ENCODE measurements at regions not wholly inside any gene's neighbourhood (a gene's known extent, or its start where the extent isn't known, plus 50 kb on each side); places are given as distances from the start of the nearest gene placed in this dataset.

DNA sequence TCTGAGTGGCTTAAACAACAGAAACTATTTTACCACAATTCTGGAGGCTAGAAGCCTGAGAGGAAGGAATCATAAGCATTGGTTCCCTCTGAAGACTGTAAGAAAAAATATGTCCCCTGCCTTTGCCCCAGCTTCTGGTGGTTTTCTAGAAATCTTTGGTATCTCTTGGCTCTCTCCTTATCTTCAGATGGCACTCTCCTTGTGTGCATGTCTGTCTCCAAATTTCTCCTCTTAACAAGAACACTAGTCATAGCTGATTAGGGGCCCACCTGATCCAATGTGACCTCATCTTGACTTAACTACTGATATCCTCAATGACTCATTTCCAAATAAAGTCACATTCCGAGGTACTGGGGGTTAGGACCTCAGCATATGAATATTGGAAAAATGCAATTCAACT lies 635.0 kb upstream of the NR3C2 start:
- no peak overlapping the region for H3K4me2 ChIP-seq (replicated peaks; ENCODE audit: low read depth, low read length, poor library complexity, severe bottlenecking)
- H3K36me3 ChIP-seq (replicated peaks in 1 of 2; ENCODE audit: control extremely low read depth in 1 of 2, control insufficient read depth in 1 of 2, extremely low read depth in 1 of 2, insufficient read depth in 2 of 2, low read length in 1 of 2), result no peaks in the 10 kb centered on the region
- H3K9ac ChIP-seq (ENCODE audit: low read length), result no peak overlapping the region
- no peaks in the 10 kb centered on the region for H3K27me3 Mint-ChIP-seq
- no peak overlapping the region for H3K4me3 Mint-ChIP-seq
- H3K79me2 ChIP-seq (ENCODE audit: control insufficient read depth, insufficient read depth, low read length), result no peaks in the 10 kb centered on the region
- H3K9me3 Mint-ChIP-seq (ENCODE audit: insufficient read depth), result no peaks in the 10 kb centered on the region
- no peaks in the 10 kb centered on the region for H3K9me3 ChIP-seq (ENCODE audit: control extremely low read depth in 1 of 3, control insufficient read depth in 2 of 3, insufficient read depth in 1 of 3, low read length in 2 of 3)
- intact Hi-C loops (cut with micrococcal nuclease), result no loop called here
- no CpG with 5 or more reads among the region's 1 CpG for WGBS (ENCODE audit: insufficient coverage)
- H3K27ac ChIP-seq (ENCODE audit: low read length in 2 of 2), result no peak overlapping the region
- no peak for DNase-seq
- no peaks in the 10 kb centered on the region for H3K4me1 Mint-ChIP-seq
- no peaks in the 10 kb centered on the region for H3K27me3 ChIP-seq (replicated peaks in 1 of 4; ENCODE audit: control extremely low read depth in 1 of 4, control insufficient read depth in 3 of 4, insufficient read depth in 4 of 4, low read length in 3 of 4)
- no peak overlapping the region for H3K27ac Mint-ChIP-seq
- no peak for ATAC-seq (ENCODE audit: low read depth)
- TF ChIP-seq EZH2 (IDR thresholded peaks at IDR 0.05; ENCODE audit: borderline replicate concordance, insufficient read depth, low read depth, low read length, poor library complexity, severe bottlenecking), result no peak
- TF ChIP-seq, protein P1, sequence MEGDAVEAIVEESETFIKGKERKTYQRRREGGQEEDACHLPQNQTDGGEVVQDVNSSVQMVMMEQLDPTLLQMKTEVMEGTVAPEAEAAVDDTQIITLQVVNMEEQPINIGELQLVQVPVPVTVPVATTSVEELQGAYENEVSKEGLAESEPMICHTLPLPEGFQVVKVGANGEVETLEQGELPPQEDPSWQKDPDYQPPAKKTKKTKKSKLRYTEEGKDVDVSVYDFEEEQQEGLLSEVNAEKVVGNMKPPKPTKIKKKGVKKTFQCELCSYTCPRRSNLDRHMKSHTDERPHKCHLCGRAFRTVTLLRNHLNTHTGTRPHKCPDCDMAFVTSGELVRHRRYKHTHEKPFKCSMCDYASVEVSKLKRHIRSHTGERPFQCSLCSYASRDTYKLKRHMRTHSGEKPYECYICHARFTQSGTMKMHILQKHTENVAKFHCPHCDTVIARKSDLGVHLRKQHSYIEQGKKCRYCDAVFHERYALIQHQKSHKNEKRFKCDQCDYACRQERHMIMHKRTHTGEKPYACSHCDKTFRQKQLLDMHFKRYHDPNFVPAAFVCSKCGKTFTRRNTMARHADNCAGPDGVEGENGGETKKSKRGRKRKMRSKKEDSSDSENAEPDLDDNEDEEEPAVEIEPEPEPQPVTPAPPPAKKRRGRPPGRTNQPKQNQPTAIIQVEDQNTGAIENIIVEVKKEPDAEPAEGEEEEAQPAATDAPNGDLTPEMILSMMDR (IDR thresholded peaks at IDR 0.05), result no peak
- H4K20me1 ChIP-seq (ENCODE audit: control insufficient read depth, insufficient read depth, low read length, poor library complexity, severe bottlenecking), result no peaks in the 10 kb centered on the region
- no peak overlapping the region for H3K4me3 ChIP-seq (ENCODE audit: control extremely low read depth in 1 of 5, extremely low read depth in 1 of 5, insufficient read depth in 1 of 5, low read depth in 2 of 5, low read length in 4 of 5)
- POLR2A ChIA-PET, result no interaction called here
- H2AFZ ChIP-seq (ENCODE audit: insufficient read depth, low read depth, low read length, poor library complexity, severe bottlenecking), result no peak overlapping the region
- H3K4me1 ChIP-seq (ENCODE audit: control insufficient read depth in 2 of 2, insufficient read depth in 2 of 2, low read length in 2 of 2), result no peaks in the 10 kb centered on the region
- CTCF ChIA-PET, result no interaction called here

DNA sequence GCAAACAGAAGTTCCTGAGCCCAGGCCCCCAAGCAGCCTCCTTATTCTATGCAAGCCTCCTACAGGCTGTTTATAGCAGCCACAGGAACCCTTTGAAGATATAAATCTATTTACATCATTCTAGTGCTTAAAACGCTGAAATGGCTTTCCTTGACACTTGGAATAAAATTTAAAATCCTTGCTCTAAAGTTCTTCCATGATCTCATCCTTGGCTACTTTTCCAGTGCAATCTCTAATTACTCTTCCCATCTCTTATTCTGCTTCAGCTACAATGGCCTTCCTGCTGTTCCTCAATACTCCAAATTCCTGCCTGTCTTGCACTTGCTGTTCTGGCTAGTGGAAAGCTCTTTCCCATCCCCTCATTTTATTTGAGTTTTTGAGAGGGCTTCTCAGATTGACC lies 634.2 kb upstream of the NR3C2 start:
- no peak overlapping the region for H3K27ac Mint-ChIP-seq
- H3K27me3 ChIP-seq (replicated peaks in 1 of 4; ENCODE audit: control extremely low read depth in 1 of 4, control insufficient read depth in 3 of 4, insufficient read depth in 4 of 4, low read length in 3 of 4), result no peaks in the 10 kb centered on the region

More for the DNA sequence above, 634.2 kb upstream of the NR3C2 start:
- Histone ChIP-seq H3K9me3 (ENCODE audit: control extremely low read depth in 1 of 3, control insufficient read depth in 2 of 3, insufficient read depth in 1 of 3, low read length in 2 of 3) (no peaks in the 10 kb centered on the region), H2AFZ (ENCODE audit: insufficient read depth, low read depth, low read length, poor library complexity, severe bottlenecking) (no peak overlapping the region), H3K79me2 (ENCODE audit: control insufficient read depth, insufficient read depth, low read length) (no peaks in the 10 kb centered on the region), H3K4me3 (ENCODE audit: control extremely low read depth in 1 of 5, extremely low read depth in 1 of 5, insufficient read depth in 1 of 5, low read depth in 2 of 5, low read length in 4 of 5) (no peak overlapping the region), H4K20me1 (ENCODE audit: control insufficient read depth, insufficient read depth, low read length, poor library complexity, severe bottlenecking) (no peaks in the 10 kb centered on the region), H3K27ac (ENCODE audit: low read length in 2 of 2) (no peak overlapping the region), H3K9ac (ENCODE audit: low read length) (no peak overlapping the region), H3K4me2 (replicated peaks; ENCODE audit: low read depth, low read length, poor library complexity, severe bottlenecking) (no peak overlapping the region), H3K4me1 (ENCODE audit: control insufficient read depth in 2 of 2, insufficient read depth in 2 of 2, low read length in 2 of 2) (no peaks in the 10 kb centered on the region), H3K36me3 (replicated peaks in 1 of 2; ENCODE audit: control extremely low read depth in 1 of 2, control insufficient read depth in 1 of 2, extremely low read depth in 1 of 2, insufficient read depth in 2 of 2, low read length in 1 of 2) (no peaks in the 10 kb centered on the region)
- no peak overlapping the region for H3K4me3 Mint-ChIP-seq
- no peaks in the 10 kb centered on the region for H3K4me1 Mint-ChIP-seq
- TF ChIP-seq EZH2 (IDR thresholded peaks at IDR 0.05; ENCODE audit: borderline replicate concordance, insufficient read depth, low read depth, low read length, poor library complexity, severe bottlenecking), result no peak
- TF ChIP-seq, protein P1 (IDR thresholded peaks at IDR 0.05), result no peak
- 100% methylated on average over 1 of the region's 1 CpG for WGBS (ENCODE audit: insufficient coverage)
- POLR2A ChIA-PET, result no interaction called here
- H3K27me3 Mint-ChIP-seq, result no peaks in the 10 kb centered on the region
- H3K9me3 Mint-ChIP-seq (ENCODE audit: insufficient read depth), result no peaks in the 10 kb centered on the region
- intact Hi-C loops (cut with micrococcal nuclease), result no loop called here
- DNase-seq, result no peak
- ATAC-seq (ENCODE audit: low read depth), result no peak
- CTCF ChIA-PET, result no interaction called here

All from B cell (primary cell).